ENCODE measurements at regions not wholly inside any gene's neighbourhood (a gene's known extent, or its start where the extent isn't known, plus 50 kb on each side); places are given as distances from the start of the nearest gene placed in this dataset.
"Not testable (repeated sequence)": the region's sequence is repeated elsewhere in the genome, so short reads cannot be mapped to it uniquely, and the experiment has no call there.

DNA sequence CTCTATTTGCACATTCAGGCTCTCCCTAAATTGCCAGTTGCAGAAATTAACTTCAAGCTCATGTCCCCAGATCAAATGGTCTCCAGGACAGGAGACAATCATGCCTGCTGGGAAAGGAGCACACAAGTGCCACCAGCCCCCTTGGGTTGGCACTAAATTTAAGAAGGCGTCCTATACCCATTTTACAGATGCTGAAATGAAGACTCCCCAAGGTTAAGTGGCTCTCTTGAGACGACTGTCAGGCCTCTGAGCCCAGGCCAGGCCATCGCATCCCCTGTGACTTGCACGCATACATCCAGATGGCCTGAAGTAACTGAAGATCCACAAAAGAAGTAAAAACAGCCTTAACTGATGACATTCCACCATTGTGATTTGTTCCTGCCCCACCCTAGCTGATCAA, 232.5 kb upstream of the FOXF1 start:
- TF ChIP-seq, protein P1, sequence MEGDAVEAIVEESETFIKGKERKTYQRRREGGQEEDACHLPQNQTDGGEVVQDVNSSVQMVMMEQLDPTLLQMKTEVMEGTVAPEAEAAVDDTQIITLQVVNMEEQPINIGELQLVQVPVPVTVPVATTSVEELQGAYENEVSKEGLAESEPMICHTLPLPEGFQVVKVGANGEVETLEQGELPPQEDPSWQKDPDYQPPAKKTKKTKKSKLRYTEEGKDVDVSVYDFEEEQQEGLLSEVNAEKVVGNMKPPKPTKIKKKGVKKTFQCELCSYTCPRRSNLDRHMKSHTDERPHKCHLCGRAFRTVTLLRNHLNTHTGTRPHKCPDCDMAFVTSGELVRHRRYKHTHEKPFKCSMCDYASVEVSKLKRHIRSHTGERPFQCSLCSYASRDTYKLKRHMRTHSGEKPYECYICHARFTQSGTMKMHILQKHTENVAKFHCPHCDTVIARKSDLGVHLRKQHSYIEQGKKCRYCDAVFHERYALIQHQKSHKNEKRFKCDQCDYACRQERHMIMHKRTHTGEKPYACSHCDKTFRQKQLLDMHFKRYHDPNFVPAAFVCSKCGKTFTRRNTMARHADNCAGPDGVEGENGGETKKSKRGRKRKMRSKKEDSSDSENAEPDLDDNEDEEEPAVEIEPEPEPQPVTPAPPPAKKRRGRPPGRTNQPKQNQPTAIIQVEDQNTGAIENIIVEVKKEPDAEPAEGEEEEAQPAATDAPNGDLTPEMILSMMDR (IDR thresholded peaks at IDR 0.05), result not testable (repeated sequence)
- TF ChIP-seq, protein P2, sequence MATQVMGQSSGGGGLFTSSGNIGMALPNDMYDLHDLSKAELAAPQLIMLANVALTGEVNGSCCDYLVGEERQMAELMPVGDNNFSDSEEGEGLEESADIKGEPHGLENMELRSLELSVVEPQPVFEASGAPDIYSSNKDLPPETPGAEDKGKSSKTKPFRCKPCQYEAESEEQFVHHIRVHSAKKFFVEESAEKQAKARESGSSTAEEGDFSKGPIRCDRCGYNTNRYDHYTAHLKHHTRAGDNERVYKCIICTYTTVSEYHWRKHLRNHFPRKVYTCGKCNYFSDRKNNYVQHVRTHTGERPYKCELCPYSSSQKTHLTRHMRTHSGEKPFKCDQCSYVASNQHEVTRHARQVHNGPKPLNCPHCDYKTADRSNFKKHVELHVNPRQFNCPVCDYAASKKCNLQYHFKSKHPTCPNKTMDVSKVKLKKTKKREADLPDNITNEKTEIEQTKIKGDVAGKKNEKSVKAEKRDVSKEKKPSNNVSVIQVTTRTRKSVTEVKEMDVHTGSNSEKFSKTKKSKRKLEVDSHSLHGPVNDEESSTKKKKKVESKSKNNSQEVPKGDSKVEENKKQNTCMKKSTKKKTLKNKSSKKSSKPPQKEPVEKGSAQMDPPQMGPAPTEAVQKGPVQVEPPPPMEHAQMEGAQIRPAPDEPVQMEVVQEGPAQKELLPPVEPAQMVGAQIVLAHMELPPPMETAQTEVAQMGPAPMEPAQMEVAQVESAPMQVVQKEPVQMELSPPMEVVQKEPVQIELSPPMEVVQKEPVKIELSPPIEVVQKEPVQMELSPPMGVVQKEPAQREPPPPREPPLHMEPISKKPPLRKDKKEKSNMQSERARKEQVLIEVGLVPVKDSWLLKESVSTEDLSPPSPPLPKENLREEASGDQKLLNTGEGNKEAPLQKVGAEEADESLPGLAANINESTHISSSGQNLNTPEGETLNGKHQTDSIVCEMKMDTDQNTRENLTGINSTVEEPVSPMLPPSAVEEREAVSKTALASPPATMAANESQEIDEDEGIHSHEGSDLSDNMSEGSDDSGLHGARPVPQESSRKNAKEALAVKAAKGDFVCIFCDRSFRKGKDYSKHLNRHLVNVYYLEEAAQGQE (IDR thresholded peaks at IDR 0.05; ENCODE audit: insufficient read depth in 1 of 2, low read depth in 2 of 2, low read length in 1 of 2), result not testable (repeated sequence)
- TF ChIP-seq POLR2AphosphoS5 (IDR thresholded peaks at IDR 0.05; ENCODE audit: low read depth, low read length); SIN3A (IDR thresholded peaks at IDR 0.05; ENCODE audit: borderline replicate concordance, insufficient read depth, low read depth, low read length): not testable (repeated sequence)

Data from Panc1 (cell line).